Adrenal gland (tissue), 9 donors: ENCODE measurements at regions not wholly inside any gene's neighbourhood (a gene's known extent, or its start where the extent isn't known, plus 50 kb on each side); places are given as distances from the start of the nearest gene placed in this dataset.

Experiments used
- DNase-seq, 7 donors: peaks; one replicate each; pipeline ENCODE4 v3.0.0-alpha.2; 2019 to 2020
- H3K27ac ChIP-seq, 5 donors: fragments of 200-600 bp; sonication (generic) in 4 of 5; 1 replicate in 3 of 5; 2 replicates in 2 of 5; pipeline versions ENCODE4 v1.5.1 to v1.8.0; 2016 to 2020; ENCODE audit warnings: mild to moderate bottlenecking in 1 of 5
- H3K27me3 ChIP-seq: fragments of 200-600 bp; 2 replicates; pipeline ENCODE4 v1.8.0; 2021
- H3K36me3 ChIP-seq, 2 donors: fragments of 200-600 bp; replicated peaks in 1 of 2; 1 replicate in 1 of 2; 2 replicates in 1 of 2; pipeline versions ENCODE4 v1.5.1 to v1.8.0; 2018 to 2022
- H3K4me1 ChIP-seq, 2 donors: fragments of 200-600 bp; replicated peaks in 1 of 2; 1 replicate in 1 of 2; 2 replicates in 1 of 2; pipeline versions ENCODE4 v1.5.1 to v1.8.0; 2018 to 2021
- H3K4me3 ChIP-seq, 4 donors: fragments of 200-600 bp; sonication (generic) in 3 of 4; one replicate each; pipeline ENCODE4 v1.5.1; 2016 to 2018
- H3K9me3 ChIP-seq, 3 donors: fragments of 200-600 bp; sonication (generic) in 1 of 3; replicated peaks in 1 of 3; 1 replicate in 2 of 3; 2 replicates in 1 of 3; pipeline versions ENCODE4 v1.5.1 to v1.8.0; 2016 to 2021
- CTCF ChIP-seq, 6 experiments: fragments of 450-650 bp in 4 of 6; fragments of 200-600 bp in 2 of 6; sonication (generic) in 1 of 6; IDR thresholded peaks; 1 replicate in 5 of 6; 2 replicates in 1 of 6; pipeline versions ENCODE4 v1.5.1 to v1.8.0; 2016 to 2021; ENCODE audit warnings: antibody characterized with exemption in 6 of 6, mild to moderate bottlenecking in 2 of 6, moderate library complexity in 1 of 6
- POLR2A ChIP-seq, 2 donors: fragments of 450-650 bp; IDR thresholded peaks; one replicate each; pipeline ENCODE4 v1.6.1; 2017; ENCODE audit warnings: antibody characterized with exemption in 2 of 2, mild to moderate bottlenecking in 2 of 2, moderate library complexity in 1 of 2
- WGBS, 4 donors: extraction: QIAGEN DNeasy Blood & Tissue Kit in 2 of 4; methylation state at CpG; one replicate each; pipeline versions ENCODE4 v1.1.5 to v1.1.7; 2013 to 2017; 5-methylcytosine and 5-hydroxymethylcytosine counted together
- intact Hi-C, 2 donors: fragments of 100-400 bp; cut with DNase I; formaldehyde crosslinking; loops; one replicate each; pipeline versions ENCODE4 v1.14.1 to v1.15.0; 2022 to 2023
- donor health status: healthy with polysubstance abuse.
- donor health status: Bipolar disorder and iron deficiency.
- donor health status: DM: yes; HTN: yes; CAD: no.
- donor health status: DM: no; HTN: no; CAD: no.
- donor health status: DM: no; HTN: no; CAD: no.

- Histone ChIP-seq H3K27ac (no peak overlapping the region), H3K36me3 (no peaks in the 10 kb centered on the region), H3K9me3 (no peaks in the 10 kb centered on the region), H3K27me3 (no peaks in the 10 kb centered on the region), H3K4me1 (no peaks in the 10 kb centered on the region), H3K4me3 (no peak overlapping the region)
- intact Hi-C loops = no loop called here
- DNase-seq = no peak
- TF ChIP-seq CTCF (IDR thresholded peaks at IDR 0.05) = no peak
- TF ChIP-seq POLR2A (IDR thresholded peaks at IDR 0.05) = no peak
Measured at GRCh38 chr13:75072368-75072767, 409.6 kb downstream of the TBC1D4 start.

DNA sequence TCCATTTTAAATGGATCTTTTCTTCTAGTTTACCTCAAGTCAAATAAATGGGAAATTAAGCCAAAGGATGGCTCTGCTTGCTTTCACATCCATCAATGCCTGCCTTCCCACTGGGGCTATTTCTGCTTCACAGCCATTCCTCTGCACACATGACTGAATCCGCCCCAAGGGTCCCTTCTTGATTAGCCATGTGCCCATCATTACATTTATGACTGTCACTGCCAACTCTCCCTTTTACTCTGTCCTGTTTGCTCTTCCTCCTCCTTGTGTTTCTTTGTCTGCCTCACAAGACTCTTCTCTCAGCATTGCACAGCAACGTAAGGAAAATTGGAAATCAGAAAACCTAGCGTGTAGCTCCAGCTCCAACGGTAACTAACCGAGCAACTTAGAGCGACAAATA is 410.2 kb downstream of the TBC1D4 start:
- WGBS, 4 donors = 72 to 87% (median 84%) methylated on average over 6 of the region's 6 CpGs
- H3K4me1 ChIP-seq = no peaks in the 10 kb centered on the region
- H3K9me3 ChIP-seq = no peaks in the 10 kb centered on the region
- no peaks in the 10 kb centered on the region for H3K36me3 ChIP-seq
- DNase-seq = no peak
- TF ChIP-seq CTCF (IDR thresholded peaks at IDR 0.05) = no peak
- TF ChIP-seq POLR2A (IDR thresholded peaks at IDR 0.05) = no peak
- H3K27me3 ChIP-seq = no peaks in the 10 kb centered on the region
- H3K27ac ChIP-seq = no peak overlapping the region
- intact Hi-C loops = no loop called here
- H3K4me3 ChIP-seq = no peak overlapping the region

GRCh38 chr13:75071395-75071794 is 410.6 kb downstream of the TBC1D4 start:
- H3K9me3 ChIP-seq = no peaks in the 10 kb centered on the region
- DNase-seq = no peak
- intact Hi-C loops = no loop called here
- H3K4me3 ChIP-seq = no peak overlapping the region
- 28 to 41% (median 35%) methylated on average over 2 of the region's 2 CpGs for WGBS, 4 donors
- no peaks in the 10 kb centered on the region for H3K4me1 ChIP-seq
- H3K36me3 ChIP-seq = no peaks in the 10 kb centered on the region
- no peak overlapping the region for H3K27ac ChIP-seq
- H3K27me3 ChIP-seq = no peaks in the 10 kb centered on the region
- TF ChIP-seq CTCF (IDR thresholded peaks at IDR 0.05) (no peak), POLR2A (IDR thresholded peaks at IDR 0.05) (no peak)

DNA sequence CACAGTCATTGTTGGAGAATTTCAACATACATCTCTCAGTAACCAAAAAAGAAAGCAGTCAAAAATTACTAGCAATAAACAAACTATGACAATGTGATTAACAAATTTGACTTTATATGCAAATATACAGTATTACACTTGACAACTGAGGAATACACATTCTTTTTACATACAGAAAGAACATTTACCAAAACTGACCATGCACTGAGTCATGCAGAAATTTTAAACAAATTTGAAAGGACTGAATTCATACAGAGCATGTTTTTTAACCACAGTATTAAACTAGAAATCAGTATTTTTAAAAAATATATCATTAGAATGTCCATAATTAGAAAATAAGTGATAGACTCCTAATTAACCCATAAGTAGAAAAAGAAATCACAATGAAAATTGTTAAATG is 420.1 kb downstream of the TBC1D4 start:
- no peaks in the 10 kb centered on the region for H3K4me1 ChIP-seq
- H3K4me3 ChIP-seq = no peak overlapping the region
- no peaks in the 10 kb centered on the region for H3K36me3 ChIP-seq
- no peak overlapping the region for H3K27ac ChIP-seq
- no peaks in the 10 kb centered on the region for H3K27me3 ChIP-seq
- H3K9me3 ChIP-seq = no peaks in the 10 kb centered on the region
- TF ChIP-seq CTCF (IDR thresholded peaks at IDR 0.05) (no peak), POLR2A (IDR thresholded peaks at IDR 0.05) (no peak)
- no peak for DNase-seq
- intact Hi-C loops = no loop called here
